ENCODE measurements at regions not wholly inside any gene's neighbourhood (a gene's known extent, or its start where the extent isn't known, plus 50 kb on each side); places are given as distances from the start of the nearest gene placed in this dataset.

- DNase-seq: peak; percentile 5
Measured at GRCh38 chr2:184463102-184463865, 135.0 kb upstream of the ZNF804A start.

DNA sequence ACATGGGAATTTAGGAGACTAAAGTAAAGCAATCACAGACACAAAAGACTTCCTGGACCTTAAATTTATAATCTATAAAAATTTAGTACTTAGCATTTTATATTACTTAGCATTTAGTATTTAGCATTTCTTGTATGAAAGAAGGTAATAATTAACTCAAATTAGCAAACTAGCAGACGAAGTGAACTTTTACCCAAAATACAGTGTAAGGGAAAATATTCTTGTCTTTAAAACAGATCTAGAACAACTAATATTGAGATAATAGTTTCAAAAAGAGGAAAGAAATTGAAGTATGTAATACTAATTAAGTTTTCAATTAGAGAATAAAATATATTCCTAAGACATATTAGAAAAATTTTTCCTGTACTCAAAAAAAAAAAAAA lies 134.5 kb upstream of the ZNF804A start:
- DNase-seq: no peak

DNA sequence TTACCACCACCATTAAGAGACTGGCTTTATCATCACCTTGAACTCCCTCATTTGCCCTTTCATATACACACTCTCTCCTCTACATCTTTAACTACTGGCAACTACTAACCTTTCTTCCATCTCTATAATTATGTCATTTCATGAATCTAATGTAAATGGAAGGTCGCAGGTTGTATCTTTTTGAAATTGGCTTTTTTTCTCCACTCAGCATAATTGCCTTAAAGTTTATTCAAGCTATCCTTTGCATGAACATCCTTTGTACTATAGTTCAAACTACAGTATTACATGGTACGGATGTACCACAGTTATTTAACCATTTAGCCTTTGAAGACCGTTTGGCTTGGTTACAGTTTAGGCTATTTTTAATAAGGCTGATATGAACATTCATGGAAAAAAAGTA lies 129.5 kb upstream of the ZNF804A start:
- no peak for DNase-seq

DNA sequence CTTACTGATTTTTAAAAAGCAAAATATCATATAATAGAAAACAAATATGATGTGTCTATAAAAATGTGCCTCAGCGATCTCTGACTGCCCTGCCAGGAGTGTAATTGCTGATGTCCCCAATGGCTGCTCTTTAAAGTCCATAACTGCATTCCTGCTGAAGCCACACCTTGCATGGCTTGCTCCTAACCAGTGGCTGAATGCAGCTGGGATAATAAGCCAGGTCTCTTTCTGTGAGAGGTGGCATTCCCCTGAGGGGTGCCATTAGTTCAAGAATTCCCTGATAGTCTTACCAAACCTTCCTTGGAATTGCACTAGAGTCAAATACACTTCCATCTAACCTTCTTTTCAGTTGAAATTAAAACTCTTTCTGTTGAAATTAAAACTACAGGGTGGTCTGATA lies 125.8 kb upstream of the ZNF804A start:
- DNase-seq: no peak

DNA sequence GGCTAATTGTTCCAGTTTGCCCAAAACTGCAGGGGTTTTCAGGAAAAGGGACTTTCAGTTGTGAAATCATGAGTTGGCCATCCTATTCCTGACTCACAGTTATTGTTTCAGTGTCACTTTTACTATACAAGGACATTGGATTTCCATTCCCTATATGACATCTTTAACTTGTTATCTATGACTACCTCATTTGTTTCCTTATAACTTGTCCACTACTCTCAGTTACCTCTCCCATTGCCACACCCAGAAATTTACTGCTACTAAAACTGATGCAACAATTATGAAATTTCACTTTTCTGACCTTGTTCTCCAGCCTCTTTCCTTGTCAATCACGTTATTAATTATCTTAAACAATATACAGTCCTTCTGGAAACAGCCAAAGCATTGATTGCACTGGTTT lies 116.5 kb upstream of the ZNF804A start:
- no peak for DNase-seq

- no peak for DNase-seq
Measured at GRCh38 chr2:184498936-184499335, 99.4 kb upstream of the ZNF804A start.

GRCh38 chr2:184504252-184504651 lies 94.1 kb upstream of the ZNF804A start:
- no peak for DNase-seq

GRCh38 chr2:184507254-184507653 lies 91.1 kb upstream of the ZNF804A start:
- DNase-seq: no peak

DNA sequence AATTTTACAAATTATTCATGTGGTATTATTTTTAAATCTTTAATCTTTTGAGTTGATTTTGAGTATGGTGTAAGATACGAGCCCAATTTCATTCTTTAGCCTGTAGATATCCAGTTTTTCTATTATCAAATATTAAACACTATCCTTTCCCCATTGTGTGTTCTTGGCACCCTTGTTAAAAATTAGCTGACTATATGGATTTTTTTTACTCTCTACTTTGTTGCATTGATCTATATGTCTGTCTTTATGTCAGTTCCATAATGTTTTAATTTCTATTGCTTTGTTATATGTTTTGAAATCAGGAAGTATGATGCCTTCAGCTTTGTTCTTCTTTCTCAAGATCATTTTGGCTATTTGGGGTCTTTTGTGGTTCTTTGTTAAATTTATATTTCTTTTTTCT lies 80.9 kb upstream of the ZNF804A start:
- no peak for DNase-seq

GRCh38 chr2:184520441-184520840 lies 77.9 kb upstream of the ZNF804A start:
- no peak for DNase-seq

- DNase-seq: no peak
Measured at GRCh38 chr2:184523732-184524131, 74.6 kb upstream of the ZNF804A start.

DNA sequence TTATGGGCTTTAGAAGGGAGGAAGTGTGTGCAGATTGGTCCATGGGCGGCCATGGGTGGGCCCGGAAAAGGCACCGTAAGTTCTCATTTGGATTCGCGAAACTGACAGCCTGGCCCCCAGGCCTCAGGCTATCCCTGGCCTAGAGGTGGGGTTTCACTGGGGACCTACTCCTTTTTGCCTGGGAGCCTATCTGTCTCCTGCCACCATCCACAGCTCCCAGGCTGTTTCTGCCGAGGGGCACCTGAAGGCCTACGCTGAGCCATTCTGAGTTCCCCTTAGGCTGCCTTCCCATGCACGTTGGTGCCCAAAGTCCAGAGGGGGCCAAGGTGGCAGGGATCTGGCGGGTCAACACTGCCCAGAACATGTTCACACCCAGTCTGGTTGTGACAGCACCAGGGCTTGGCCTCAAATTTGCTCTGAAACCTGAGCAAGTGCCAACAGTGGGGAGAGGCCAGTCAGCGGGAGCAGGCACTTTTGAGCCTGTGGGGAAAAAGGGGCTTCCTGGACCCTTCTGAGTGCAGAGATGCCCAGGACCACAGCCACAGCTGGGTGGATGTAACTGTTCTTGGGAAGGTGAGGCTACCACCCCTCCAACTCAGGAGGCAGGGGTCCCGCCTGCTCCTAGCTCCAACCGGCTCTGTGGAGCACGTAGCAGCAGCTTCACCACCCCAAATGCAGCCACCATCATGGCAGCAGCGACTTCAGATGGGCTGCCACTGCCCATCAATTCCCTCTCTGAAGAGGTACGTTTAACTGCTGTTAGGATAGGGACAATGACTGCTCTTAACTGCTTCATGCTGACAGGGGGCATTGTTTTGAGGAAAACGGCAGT lies 73.6 kb upstream of the ZNF804A start:
- DNase-seq: no peak

DNA sequence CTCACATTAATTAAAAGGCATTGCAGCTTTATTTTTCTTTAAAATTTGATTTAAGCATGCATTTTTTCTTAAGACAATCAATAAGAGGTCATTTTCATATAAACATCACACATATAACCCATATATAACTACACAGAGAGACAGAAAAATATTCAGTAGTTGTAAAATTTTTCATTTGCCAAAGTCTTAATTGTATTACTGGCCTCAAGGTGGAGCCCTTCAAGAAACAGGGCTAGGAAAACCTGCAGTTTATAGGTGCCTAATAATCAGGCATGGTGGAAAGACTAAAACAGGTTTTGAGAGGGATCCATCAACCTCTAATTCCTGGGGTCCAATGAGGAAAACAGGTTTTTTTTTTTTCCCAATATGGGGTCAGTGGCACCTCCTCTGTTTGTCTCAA lies 71.3 kb upstream of the ZNF804A start:
- no peak for DNase-seq

DNA sequence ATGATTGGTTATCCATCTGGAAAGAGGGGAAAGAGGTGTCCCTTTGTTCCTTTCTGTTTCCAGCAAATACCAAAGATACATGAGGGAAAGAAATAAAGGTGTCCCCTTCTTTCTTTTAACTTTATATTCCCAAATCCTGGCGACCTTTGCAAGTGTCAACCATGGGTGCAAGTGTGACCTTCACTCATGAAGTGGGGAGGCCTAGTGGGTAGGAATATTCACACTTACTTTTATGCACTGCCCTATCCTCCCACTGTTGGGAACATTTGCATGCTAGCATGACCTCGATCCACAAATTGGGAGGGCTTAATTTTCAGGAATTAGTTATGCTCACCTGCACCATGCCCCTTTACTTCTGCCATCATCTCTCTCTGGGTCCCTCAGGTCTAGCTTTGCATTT lies 70.2 kb upstream of the ZNF804A start:
- DNase-seq: no peak

DNA sequence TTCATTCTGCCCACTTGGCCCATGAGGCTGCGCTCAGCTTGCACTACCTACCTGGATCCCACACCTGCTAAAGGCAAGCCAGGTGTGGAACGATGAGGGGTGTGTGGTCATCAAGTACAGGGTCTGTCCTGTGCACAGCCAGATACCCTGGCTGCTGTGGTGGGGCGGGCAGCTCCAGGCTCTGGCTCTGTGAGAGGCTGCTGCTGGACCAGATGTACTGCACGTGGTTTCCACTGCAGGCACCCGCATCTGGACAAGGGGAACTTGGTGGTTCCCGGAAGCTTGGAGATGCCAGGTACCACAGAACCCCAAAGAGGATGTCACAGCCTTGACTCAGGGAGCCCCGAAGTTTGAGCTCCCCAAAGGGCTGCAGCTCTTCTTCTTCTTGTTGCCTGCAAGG lies 68.1 kb upstream of the ZNF804A start:
- DNase-seq: no peak

GRCh38 chr2:184530959-184531358 lies 67.4 kb upstream of the ZNF804A start:
- DNase-seq: no peak

GRCh38 chr2:184532551-184532950 lies 65.8 kb upstream of the ZNF804A start:
- DNase-seq: no peak

DNA sequence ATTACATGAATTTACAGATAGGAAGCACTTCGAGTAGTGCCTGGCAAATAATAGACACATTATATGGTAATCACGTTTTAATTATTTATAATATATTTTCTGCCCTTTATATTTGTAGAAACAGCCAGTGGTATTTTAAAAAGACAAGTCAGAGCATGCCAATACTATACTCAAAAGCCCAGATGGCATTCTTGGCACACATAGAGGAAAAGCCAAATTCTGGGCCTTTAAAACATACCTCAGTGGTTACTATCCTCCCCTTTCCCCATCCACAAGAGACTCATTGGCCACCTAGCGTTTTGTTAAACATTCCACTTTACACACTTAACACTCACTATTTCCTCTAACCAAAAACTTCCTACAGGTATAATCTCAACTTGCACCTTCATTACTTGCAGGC lies 63.3 kb upstream of the ZNF804A start:
- DNase-seq: no peak

- no peak for DNase-seq
Measured at GRCh38 chr2:184540246-184540789, 58.0 kb upstream of the ZNF804A start.

GRCh38 chr2:184541591-184541990 lies 56.7 kb upstream of the ZNF804A start:
- DNase-seq: no peak

GRCh38 chr2:184543832-184544231 lies 54.5 kb upstream of the ZNF804A start:
- DNase-seq: no peak

Data from right kidney (tissue), 1 donor.